Loucy (cell line): ENCODE measurements at regions not wholly inside any gene's neighbourhood (a gene's known extent, or its start where the extent isn't known, plus 50 kb on each side); places are given as distances from the start of the nearest gene placed in this dataset.

ENCODE experiments used
- EZH2phosphoT487 ChIP-seq: fragments of 200-600 bp; IDR thresholded peaks from 2 replicates; pipeline ENCODE4 v1.6.1; 2018; ENCODE audit warnings: antibody characterized with exemption, mild to moderate bottlenecking, moderate library complexity, borderline replicate concordance
- TF ChIP-seq, protein P1 (sequence below): fragments of 200-600 bp; sonication (generic); conservative IDR thresholded peaks from 2 replicates; pipeline ENCODE4 v1.5.1; 2014; ENCODE audit warnings: mild to moderate bottlenecking, antibody characterized with exemption, low read length

- TF ChIP-seq, protein P1, sequence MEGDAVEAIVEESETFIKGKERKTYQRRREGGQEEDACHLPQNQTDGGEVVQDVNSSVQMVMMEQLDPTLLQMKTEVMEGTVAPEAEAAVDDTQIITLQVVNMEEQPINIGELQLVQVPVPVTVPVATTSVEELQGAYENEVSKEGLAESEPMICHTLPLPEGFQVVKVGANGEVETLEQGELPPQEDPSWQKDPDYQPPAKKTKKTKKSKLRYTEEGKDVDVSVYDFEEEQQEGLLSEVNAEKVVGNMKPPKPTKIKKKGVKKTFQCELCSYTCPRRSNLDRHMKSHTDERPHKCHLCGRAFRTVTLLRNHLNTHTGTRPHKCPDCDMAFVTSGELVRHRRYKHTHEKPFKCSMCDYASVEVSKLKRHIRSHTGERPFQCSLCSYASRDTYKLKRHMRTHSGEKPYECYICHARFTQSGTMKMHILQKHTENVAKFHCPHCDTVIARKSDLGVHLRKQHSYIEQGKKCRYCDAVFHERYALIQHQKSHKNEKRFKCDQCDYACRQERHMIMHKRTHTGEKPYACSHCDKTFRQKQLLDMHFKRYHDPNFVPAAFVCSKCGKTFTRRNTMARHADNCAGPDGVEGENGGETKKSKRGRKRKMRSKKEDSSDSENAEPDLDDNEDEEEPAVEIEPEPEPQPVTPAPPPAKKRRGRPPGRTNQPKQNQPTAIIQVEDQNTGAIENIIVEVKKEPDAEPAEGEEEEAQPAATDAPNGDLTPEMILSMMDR: no peak
- no peak for TF ChIP-seq EZH2phosphoT487
These were observed 284.2 kb upstream of the F9 start for GRCh38 chrX:139246295-139246694.
